GM21526 (cell line): ENCODE measurements at regions not wholly inside any gene's neighbourhood (a gene's known extent, or its start where the extent isn't known, plus 50 kb on each side); places are given as distances from the start of the nearest gene placed in this dataset.

Experiments
- ATAC-seq: cut with Tn5 transposase; IDR thresholded peaks from one replicate; pipeline ENCODE4 v1.9.1; 2021; ENCODE audit warnings: moderate library complexity; ENCODE audit not compliant: unreplicated experiment, low FRiP score

DNA sequence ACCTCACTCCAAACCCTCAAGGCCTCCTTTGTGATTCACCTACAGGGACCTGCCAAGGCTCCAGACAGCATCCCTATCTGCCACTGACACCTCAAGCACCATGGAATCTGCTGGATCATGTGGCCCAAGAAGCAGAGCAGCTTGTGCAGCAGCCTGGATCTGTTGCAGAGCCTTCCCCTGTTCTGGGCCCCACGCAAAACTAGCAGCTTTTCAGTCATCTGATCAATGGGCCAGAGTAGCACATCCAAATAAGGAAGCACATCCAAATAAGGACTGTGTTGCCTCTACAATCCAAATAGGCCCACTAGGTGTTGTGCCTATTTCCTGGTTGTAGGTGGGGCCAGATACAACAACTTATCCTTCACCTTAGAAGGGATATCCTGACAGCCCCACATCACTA lies 97.1 kb upstream of the GNAO1 start:
- ATAC-seq, result no peak

DNA sequence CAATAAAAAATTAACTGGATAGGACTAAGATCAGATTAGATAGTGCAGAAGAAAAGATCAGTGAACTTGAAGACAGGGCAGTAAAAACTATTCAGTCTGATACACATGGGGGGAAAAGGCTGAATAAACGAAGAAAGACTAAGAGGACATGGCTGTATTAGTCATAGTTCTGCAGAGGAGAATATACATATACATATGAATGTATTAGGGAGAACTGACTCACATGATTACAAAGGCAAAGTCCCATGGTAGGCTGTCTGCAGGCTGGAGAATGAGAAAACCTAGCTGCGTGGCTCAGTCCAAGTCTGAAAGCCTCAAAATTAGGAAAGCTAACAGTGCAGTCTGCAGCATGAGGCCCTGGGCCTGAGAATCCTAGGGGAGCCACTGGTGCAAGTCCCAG lies 98.2 kb upstream of the GNAO1 start:
- no peak for ATAC-seq

DNA sequence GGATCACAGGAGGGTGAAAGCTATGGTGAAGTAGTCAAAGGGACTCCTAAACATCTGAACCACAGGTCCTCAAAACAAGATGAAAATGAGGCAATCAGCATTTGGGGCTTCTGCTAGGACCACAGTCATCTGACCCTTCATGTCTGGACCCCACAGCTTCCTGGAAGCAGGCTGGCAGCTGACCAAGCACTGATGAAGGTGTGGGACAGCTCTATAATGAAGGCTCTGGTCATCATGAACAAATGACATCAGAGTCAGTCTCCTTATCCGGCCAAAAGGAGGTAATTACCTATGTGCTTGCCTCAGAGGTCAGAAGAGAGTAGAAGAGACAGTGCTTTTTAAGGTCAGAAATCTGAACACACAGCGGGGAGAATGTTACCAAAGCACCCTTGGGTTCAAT lies 101.2 kb upstream of the GNAO1 start:
- no peak for ATAC-seq

DNA sequence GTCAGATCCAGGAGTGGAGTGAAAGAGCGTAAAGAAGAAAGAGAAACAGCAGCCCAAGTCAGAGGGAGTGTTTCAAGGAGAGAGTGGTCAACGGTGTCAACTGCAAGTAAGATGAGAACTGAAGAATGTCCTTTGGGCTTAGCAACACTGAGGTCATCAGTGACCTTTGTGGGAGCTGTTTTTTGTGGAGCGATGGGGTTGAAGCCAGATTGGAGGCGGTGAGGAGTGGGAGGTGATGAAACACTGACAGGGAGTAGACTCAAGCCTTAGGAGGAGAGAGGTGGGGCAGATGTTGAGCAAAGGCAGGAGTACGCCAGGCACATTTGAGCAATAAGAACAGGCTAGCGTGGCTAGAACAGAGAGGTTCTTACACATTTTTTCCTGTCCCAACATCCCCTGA lies 103.7 kb upstream of the GNAO1 start:
- no peak for ATAC-seq

DNA sequence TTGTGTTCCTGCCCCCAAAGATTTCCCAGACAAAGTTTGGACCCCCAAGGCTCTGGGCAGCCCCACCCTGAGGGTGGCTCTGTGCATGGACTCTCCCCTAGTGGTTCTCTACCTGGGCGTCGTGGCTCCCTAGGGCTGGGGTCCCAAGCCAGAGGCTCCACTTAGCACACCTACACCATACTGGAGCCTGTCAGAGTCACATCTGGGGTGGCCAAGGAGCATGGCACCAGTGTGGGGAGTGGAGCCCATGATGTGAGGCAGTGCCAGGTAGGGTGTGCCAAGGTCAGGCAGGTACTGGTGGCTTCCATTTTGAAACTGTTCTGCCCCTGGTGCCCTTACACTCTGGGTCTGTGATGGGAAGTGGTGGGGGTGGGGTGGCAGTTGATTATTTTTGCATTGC lies 109.9 kb upstream of the GNAO1 start:
- ATAC-seq, result no peak

DNA sequence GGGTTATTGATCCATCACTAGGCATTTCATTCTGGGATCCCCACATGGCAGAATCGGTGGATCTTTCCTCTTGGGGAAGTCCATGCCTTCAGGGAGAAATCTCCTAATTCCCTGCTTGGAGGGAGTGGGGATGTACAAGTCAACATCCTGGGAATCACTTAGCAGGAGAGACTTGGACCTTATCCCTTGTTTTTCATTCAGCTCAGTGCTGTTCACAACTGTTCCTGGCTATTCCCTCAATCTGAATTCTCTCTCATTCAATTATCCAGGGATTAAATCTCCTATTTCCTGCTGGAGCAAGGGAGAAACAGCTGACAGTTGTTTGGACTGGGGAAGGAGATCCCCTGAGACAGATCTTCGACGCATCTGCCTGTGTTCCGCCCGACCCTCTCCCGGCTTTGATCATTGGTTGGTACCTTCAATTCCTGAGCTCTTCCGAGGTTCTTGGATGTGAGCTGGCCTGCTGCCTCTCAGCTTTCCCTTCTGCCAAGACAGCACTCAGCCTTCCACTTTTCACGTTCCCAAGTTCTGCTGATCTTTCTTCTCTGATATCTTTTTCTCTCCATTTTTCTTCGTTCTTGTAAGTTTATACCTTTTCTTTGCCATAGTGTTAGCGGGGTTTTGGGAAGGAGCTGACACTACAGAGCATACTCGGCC lies 115.4 kb upstream of the GNAO1 start:
- no peak for ATAC-seq

DNA sequence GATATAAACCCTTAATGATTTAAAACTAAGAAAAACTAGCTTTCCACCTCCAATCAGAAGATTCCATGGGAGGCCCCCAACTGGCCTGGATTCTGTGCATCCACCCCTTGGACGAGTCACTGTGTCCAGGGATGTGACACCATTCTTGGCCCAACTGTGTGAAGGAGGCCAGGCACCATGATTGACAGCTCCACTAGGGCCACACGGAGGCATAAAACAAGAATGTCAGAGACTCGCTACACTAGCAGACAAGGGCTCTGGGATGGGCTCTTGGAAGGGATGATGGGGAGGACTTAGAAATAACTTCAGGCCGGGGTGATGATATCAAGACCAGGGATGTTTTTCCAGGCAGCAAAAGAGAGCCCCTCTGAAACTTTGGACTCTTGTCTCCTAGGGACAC lies 117.8 kb upstream of the GNAO1 start:
- ATAC-seq, result no peak

DNA sequence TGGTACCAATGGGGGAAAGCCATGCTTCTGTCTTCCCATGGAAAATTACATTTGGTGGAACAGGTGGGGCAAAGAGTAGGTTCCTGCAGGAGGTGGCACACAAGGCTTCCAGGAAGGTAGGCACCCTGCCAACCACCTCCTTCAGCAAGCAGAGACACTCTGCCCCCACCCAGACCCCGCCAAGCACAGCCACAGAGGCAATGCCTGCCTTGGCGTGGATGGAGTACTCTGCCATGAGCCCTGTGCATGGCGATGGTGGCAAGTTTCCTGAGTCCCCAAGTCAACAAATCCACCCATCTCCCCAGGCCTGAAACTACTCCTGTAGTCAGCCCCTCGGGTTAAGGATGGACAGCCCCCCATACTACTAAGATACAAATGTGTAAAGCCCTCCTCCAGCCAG lies 119.2 kb upstream of the GNAO1 start:
- ATAC-seq, result no peak

DNA sequence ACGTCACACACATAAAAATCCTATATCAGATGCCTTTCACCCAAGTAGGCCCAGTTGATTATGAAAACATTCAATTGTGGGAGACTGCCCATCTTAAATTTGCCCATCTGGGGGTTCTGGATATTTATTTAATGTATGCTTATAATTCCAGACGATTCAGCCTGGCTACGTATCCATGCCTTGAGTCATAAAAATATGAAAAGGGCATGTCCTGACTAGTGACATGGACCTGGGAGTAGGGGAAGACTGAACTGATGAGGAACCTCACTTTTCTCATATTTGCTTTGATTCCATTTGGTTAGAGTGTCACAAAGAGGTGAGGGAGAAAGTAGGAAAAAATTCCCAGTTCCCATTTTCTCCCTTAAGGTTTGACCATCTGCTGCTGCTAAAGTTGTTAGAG lies 122.5 kb upstream of the GNAO1 start:
- no peak for ATAC-seq

DNA sequence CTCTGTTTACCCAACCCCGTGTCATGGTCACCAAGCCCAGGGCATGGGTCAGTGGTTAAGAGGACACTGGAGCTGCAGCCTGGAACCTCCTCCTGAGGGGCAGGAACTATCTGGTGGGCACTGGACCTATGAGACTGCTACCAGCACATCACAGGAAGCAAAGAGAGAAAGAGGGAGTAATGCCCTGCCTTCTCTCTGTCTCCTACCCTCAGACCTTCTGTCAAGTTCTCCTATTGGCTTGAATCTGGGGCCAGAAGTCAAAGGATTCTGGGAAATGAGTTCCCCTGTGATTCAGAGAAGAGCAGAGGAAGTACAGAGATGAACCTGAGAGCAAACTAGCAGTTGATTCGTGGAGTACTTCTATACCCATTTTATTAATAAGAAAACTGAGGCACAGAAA lies 123.0 kb upstream of the GNAO1 start:
- no peak for ATAC-seq

DNA sequence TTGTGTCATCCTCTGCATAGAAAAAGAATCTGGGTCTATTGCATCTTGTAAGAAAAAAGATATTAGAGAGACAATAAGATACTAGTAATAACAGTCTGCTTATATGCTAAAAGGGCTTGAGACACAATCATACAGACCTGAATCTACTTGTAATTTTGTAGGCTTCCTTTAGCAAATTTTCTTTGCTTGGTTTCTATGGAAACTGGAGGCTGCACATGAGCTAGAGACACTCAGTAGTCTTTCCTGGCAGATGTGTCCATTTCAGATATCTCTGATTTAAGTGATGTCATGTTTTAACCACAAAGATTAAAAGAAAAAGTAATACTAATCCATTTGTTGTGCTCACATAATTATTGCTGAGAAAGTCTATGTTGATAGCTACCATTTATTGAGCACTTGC lies 123.9 kb upstream of the GNAO1 start:
- no peak for ATAC-seq

DNA sequence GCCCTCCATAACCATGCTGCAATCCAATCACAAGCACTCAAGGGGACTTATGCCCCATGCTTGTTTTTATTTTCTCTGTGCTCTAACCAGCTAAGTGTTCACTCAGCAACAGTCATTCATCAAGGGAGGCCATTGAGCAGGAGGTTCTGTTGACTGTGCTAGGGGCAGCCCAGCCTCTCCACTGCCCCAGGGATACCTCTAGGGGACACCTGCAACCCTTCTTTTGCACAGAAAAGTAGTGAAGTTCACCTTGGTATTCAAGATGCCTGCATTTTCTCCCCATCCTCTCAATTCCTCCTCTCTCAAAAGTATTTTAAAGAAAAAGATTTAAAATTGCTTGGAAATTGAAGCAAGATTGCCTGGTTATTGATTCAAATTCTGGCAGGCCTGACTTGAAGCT lies 124.7 kb upstream of the GNAO1 start:
- no peak for ATAC-seq

DNA sequence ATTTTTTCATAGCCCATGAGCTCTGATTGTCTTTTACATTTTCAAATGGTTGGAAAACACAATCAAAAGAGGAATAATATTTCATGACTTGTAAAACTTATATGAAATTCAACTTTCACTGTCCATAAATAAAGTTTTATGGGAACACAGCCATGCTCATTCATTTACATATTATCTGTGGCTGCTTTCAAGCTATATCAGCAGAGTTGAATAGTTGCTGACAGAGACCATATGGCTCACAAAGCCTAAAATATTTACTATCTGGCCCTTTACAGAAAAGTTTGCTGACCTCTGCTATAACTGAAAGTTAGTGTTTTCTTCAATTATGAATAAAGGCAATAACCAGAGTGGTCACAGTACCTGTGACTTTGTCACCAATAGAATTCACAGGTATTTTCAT lies 128.2 kb upstream of the GNAO1 start:
- ATAC-seq, result no peak

DNA sequence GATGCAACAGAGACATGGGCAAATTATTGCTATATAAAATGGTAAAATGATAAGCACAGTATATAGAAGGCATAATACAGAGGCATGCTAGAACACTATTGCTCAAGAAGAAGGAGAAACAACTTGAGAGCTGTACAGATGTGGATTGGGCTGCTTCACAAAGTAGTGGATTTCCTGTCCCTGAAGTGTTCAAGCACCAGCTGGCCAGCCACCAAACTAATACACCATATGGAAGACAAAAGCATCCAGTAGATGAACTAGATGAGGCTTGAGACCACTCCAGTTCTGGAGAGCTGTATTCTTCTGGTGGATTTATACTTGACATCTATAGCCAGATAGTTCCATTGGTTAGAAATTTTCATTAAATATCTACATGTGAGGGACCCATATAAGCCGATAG lies 134.1 kb upstream of the GNAO1 start:
- no peak for ATAC-seq

DNA sequence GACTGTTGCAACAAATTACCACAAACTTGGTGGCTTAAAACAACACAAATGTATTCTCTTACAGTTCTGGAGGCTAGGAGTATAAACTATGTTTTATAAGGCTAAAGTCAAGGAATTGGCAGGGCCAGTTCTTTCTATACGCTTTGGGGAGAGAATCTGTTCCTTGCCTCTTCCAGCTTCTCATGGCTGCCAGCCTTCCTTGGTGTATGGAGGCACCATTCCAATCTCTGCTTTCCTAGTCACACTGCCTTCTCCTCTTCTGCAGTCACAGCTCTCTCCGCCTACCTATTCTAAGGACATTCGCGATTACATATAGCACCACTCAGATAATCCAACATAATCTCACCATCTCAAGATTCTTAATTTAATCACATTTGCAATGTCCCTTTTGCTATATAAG lies 140.4 kb upstream of the GNAO1 start:
- no peak for ATAC-seq

DNA sequence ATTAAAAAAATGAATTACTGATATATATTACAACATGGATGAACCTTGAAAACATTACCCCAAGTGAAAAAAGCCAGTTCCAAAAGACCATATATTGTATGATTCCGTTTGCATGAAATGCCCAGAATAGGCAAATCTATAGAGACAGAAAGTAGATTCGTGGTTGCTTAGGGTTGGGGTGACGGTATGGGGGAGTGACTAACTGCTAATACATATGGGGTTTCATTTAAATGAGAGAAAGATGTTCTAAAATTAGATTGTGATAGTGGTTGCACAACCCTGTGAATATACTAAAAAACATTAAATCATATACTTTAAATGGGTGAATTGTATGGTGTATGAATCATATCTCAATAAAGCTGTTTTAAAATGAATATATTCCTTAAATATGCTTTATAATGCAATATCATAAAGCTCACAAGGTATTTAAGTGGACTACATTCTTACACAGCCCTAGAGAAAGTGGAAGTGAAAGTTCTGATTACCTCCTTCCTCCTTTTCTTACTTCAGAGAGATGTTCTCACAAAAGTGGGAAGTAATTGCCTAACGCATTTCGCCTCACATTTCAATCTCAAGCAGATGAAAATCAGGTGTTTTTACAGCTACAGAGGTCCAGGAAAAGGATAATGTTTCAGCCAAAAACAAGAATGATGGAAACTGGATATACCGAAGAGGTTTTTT lies 142.7 kb upstream of the GNAO1 start:
- ATAC-seq, result peak; percentile 93

DNA sequence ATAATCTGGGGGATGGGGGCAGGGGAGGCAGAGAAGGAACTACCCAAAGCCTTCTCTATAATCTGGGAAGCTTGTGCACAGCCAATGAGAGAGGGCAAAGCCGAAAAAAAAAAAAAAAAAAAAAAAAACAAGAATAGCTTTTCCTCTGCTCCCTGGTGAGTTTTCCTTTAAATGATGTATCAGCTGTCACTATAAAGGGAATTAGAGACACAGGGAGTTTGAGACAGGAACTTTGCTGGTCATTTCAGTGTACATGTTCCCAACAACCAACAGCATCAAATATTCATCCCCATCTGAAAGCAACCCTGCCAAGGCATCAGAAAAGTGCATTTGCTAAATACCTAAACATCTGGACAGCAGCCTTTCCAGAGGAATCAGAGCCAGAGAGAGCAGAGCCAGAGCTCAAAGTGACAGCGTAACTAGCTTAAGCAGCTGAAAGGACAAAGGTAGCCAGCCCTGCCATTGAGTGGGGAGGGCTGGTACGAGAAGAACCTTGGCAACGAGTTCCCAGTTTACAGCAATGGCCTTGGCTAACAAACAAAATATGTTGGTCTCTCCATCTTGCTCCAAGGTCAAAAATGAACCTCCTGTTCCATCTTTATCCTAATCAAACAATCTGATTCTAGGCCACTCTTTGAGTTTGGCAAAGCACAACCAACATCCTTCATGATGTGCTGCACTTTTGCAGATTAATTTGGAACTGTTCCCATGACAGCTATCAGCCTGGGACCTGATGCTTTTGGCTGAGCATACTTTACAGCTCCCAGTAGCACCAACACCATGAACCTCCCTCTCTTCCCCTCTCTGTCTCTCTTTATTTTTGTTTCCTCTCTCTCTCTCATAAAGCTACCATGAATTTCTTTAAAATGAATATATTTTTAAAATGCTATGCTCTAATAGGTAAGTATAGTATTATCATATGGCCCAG lies 143.7 kb upstream of the GNAO1 start:
- ATAC-seq, result no peak

DNA sequence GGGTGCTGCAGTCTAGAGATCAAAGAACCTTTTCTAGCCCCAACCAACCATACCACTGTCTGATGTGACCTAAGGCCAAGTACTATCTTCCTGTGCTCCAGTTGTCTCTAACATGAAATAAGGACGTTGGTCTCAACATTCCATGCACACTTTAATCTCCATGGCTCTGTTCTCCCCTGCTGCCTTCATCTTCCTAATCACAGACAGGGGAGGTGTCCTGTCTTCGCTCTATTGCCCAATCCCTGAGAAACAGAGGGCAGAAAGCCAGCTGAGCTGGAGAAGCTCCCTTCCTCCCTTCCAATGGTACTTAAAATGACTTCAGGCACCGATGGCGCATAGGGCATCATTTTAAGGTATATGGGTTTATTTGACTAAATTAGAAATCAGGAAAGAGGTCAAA lies 148.9 kb upstream of the GNAO1 start:
- ATAC-seq, result no peak

DNA sequence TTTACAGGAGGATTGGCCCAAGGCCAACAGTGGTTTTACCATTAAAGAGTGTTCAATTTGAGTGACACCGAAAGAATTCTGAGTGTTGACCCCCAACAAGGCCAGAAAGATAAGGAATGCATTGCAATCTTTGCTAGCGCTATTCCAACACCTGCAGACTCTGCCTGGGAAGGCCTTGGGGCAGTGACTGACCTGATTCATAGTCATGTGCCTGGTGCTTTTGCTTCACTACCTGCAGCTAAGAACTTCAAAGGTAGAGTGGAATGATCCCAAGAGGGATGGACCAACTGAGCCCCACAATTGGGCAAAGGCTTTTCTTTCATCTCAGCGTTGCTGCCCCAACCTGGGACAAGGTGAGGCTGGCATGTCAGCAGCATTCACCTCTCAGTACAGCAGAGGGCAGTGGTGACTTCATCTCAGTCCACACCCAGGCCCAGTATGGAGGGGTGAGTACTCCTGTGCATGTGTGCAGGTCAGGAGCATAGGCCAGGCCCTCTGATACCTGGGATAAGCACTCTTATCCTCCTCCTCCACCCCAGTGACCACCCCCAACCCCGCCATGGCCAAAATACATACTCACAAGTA lies 149.6 kb upstream of the GNAO1 start:
- ATAC-seq, result no peak

DNA sequence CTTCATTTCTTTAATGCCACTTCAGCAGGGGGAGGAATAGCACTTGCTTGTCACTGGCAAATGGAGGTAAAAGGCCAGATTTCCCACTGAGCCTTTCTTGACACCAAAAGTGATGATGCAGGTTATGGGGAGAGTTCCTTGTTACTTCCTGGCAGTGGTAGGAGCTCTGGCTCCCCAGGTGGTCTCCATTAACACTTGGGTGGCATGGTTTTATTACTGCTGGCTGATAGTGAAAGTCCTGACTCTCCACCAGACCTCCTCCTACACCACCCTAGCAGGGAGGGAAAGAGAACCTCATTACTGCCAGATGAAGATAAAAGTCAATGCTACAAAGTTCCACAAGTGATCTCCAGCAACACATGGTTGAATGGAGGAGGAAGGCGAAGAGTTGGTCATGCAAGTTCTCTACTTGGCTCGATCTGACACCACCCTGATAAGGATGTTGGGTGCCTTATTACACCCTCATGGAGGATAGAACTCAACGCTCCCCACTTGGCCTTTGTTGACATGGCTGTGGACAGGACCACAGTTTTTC lies 152.7 kb upstream of the GNAO1 start:
- no peak for ATAC-seq

DNA sequence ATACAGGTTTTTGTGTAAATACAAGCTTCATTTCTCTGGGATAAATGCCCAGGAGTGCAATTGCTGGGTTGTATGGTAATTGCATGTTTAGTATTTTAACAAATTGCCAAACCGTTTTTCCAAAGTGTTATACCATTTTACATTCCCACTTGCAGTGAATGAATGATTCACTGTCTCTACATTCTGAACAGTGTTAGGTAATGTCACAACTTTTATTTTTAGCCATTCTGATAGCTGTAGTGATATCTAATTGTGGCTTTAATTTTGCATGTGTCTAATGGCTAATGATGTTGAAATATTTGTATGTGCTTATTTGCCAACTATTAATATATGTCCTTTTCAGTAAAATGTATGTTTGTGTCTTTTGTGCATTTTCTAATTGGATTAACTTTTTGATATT lies 156.9 kb upstream of the CES5A start:
- ATAC-seq, result no peak
